ENCODE measurements at regions not wholly inside any gene's neighbourhood (a gene's known extent, or its start where the extent isn't known, plus 50 kb on each side); places are given as distances from the start of the nearest gene placed in this dataset.

DNA sequence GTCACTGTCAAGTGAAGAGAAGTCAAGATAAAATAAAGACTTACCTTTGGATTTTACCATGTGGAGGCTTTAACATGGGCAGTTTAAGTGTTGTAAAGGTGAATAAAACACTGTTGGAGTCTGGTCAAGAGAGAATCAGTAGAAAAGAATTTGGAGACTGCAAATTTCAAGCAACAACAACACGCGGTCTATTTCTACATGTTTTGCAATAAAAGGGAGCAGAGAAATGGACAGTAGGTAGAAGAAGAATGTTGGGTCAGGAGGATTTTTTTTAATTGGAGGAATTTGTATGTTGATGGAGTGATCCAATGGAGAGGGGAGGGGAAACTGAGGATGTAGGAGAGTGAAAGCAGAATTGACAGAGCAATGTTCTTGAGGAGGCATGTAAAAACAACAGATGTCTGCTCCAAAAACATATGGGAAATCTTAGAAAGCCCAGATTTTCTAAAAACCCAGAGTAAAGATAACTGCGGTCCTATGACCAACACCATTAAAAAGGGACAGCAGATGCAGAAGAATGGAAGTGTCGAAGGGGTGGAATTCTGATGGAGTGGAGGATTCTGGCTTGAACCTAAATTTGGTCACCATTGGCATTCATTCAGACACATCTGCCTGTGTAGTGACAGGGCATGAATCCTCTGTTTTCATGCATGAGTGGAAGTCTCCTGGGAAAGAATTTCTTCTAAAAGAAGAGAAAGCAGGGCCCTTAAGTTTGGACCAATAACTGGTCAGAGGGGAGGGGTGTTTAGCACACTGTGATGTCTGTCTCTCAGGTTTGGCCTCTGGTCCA lies 68.0 kb upstream of the OSBPL8 start:
- TF ChIP-seq, protein P1, sequence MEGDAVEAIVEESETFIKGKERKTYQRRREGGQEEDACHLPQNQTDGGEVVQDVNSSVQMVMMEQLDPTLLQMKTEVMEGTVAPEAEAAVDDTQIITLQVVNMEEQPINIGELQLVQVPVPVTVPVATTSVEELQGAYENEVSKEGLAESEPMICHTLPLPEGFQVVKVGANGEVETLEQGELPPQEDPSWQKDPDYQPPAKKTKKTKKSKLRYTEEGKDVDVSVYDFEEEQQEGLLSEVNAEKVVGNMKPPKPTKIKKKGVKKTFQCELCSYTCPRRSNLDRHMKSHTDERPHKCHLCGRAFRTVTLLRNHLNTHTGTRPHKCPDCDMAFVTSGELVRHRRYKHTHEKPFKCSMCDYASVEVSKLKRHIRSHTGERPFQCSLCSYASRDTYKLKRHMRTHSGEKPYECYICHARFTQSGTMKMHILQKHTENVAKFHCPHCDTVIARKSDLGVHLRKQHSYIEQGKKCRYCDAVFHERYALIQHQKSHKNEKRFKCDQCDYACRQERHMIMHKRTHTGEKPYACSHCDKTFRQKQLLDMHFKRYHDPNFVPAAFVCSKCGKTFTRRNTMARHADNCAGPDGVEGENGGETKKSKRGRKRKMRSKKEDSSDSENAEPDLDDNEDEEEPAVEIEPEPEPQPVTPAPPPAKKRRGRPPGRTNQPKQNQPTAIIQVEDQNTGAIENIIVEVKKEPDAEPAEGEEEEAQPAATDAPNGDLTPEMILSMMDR (conservative IDR thresholded peaks at IDR 0.05; ENCODE audit: control insufficient read depth, insufficient read depth, low read depth, low read length), result no peak
- peak; percentile 22 for DNase-seq (ENCODE audit: low read depth)
- H3K4me3 ChIP-seq (ENCODE audit: control insufficient read depth, low read depth, low read length), result no peak overlapping the region

DNA sequence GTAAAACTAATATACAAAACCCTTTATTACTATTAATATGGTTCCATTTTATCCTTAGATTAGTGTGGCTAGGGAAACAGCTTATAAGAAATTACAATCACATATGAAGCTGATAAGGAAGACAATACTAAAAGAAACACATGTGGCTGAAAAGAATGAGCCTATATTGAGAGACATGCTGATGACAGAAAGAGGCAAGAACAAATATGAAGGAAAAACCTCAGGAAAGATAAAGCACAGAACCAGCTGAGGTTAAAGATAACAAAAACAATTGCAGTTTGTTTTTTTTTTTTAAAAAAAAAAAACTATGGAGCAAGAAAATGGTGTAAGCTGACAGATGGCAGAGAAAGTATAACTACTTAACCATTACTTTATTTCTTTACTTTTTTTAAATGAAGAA lies 69.2 kb upstream of the OSBPL8 start:
- TF ChIP-seq, protein P1 (conservative IDR thresholded peaks at IDR 0.05; ENCODE audit: control insufficient read depth, insufficient read depth, low read depth, low read length), result no peak
- H3K4me3 ChIP-seq (ENCODE audit: control insufficient read depth, low read depth, low read length), result no peak overlapping the region
- no peak for DNase-seq (ENCODE audit: low read depth)

DNA sequence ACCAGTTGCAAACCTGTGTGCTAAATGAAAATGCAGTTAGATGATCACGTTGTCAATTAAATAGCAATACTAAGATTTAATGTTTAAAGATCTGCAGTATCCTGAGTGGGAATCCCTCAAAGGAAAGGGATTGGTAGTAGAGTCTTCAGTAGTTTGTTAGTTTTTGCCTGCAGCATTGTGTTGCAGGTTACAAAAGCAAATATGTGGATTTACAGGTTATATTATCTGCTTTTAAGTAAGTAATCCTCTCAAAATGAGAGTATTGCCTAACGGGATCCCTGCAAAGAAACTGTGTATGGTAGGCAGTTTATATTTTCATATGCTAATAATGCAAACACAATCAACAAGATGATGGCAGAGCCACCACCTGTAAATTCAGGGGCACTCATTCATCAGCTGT lies 72.2 kb upstream of the OSBPL8 start:
- no peak for DNase-seq (ENCODE audit: low read depth)
- TF ChIP-seq, protein P1 (conservative IDR thresholded peaks at IDR 0.05; ENCODE audit: control insufficient read depth, insufficient read depth, low read depth, low read length), result no peak

DNA sequence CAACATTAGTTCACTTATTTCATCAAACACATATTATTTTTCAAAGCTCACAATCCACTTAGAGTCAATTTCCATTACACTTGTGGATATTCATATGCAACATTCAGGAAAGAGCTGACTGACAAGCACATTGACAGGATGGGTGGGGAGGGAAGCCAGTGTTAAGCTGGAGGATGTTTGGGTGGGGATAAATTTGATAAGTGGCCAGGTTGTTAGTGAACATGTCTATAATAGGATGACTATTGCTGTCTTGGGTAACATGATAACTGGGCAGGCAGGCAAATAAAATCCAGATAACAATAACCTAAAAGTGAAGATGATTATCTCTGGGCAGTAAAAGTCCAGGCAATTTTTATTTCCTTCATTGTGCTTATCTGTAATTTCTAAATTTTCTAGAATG lies 73.8 kb upstream of the OSBPL8 start:
- H3K4me3 ChIP-seq (ENCODE audit: control insufficient read depth, low read depth, low read length), result no peak overlapping the region
- no peak for DNase-seq (ENCODE audit: low read depth)
- TF ChIP-seq, protein P1 (conservative IDR thresholded peaks at IDR 0.05; ENCODE audit: control insufficient read depth, insufficient read depth, low read depth, low read length), result no peak

More for the DNA sequence above, 72.2 kb upstream of the OSBPL8 start:
- no peak overlapping the region for H3K4me3 ChIP-seq (ENCODE audit: control insufficient read depth, low read depth, low read length)

DNA sequence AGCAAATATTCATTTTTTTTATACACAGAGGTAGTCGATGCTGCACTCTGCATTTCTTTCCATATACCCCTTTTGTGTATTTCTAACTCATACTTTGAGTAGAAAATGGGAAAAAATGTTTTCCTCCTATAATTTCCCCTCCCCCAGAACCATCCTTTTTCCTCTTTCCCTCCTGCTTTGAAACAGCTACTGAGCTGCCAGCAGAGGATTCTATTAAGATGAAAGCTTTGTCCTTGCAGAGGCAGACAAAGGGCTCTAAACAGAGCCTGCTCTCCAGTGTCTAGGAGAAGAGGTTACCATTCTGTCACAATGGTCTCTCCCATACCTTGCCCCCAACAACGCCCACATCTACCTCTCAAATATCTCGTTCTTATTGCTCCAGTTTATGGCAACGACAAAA lies 74.6 kb upstream of the OSBPL8 start:
- TF ChIP-seq, protein P1 (conservative IDR thresholded peaks at IDR 0.05; ENCODE audit: control insufficient read depth, insufficient read depth, low read depth, low read length), result no peak
- H3K4me3 ChIP-seq (ENCODE audit: control insufficient read depth, low read depth, low read length), result no peak overlapping the region
- no peak for DNase-seq (ENCODE audit: low read depth)

DNA sequence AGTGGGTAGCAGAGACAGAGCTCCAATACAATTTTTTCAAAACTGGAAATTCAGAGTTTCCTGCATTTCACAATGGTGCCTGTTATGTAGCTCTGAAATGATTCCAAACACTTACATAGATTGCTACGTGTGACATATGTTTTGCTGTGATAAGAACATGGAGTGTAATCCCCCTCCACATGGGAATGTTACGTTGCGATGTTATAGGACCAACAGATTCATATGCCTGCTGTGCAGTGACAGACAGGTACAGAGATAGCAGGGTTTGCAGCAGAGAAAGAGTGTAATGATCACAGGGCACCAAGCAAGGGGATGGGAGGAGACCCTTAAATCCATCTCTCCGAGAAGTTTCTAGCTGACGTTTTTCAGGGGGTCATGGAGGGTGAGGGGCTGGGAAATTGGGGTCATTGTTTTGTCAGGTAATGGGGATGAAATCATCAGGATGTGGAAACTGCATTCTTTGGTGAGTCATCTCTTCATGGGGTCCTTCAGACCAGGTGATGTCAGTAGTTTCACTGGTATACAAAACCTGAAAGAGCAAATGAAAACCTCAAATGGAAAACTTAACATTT lies 76.6 kb upstream of the OSBPL8 start:
- TF ChIP-seq, protein P1 (conservative IDR thresholded peaks at IDR 0.05; ENCODE audit: control insufficient read depth, insufficient read depth, low read depth, low read length), result no peak
- no peak overlapping the region for H3K4me3 ChIP-seq (ENCODE audit: control insufficient read depth, low read depth, low read length)
- no peak for DNase-seq (ENCODE audit: low read depth)
